ENCODE measurements at regions not wholly inside any gene's neighbourhood (a gene's known extent, or its start where the extent isn't known, plus 50 kb on each side); places are given as distances from the start of the nearest gene placed in this dataset.

GRCh38 chr3:163482695-163483094, 1595.6 kb downstream of the SI start:
- TF ChIP-seq REST (tag by site-specific recombination; IDR thresholded peaks at IDR 0.05) (no peak), CTCF (tag by site-specific recombination; IDR thresholded peaks at IDR 0.05) (no peak), ZBTB21 (tag by site-specific recombination; IDR thresholded peaks at IDR 0.05) (no peak), ZBTB7A (tag by site-specific recombination; IDR thresholded peaks at IDR 0.05; ENCODE audit: low read depth) (no peak), ZNF274 (IDR thresholded peaks at IDR 0.05; ENCODE audit: low read length) (no peak), ZNF274 (tag by site-specific recombination; IDR thresholded peaks at IDR 0.05; ENCODE audit: borderline replicate concordance) (no peak), ZNF776 (tag by site-specific recombination; IDR thresholded peaks at IDR 0.05; ENCODE audit: borderline replicate concordance) (no peak), MYNN (tag by site-specific recombination; IDR thresholded peaks at IDR 0.05; ENCODE audit: borderline replicate concordance) (no peak), REPIN1 (tag by site-specific recombination; IDR thresholded peaks at IDR 0.05; ENCODE audit: low read depth) (no peak)

Data from HEK293 (cell line).